CD4-positive, alpha-beta T cell treated with Interleukin-21 for 1 hour (primary cell): ENCODE measurements at regions not wholly inside any gene's neighbourhood (a gene's known extent, or its start where the extent isn't known, plus 50 kb on each side); places are given as distances from the start of the nearest gene placed in this dataset.

Experiments
- DNase-seq: peaks from one replicate; pipeline ENCODE4 v3.0.0-alpha.2; 2020

GRCh38 chr3:157700405-157700804, 197.2 kb upstream of the VEPH1 start:
- no peak for DNase-seq

- no peak for DNase-seq
Observed at GRCh38 chr3:157695586-157695985, 192.4 kb upstream of the VEPH1 start.

GRCh38 chr3:157695103-157695502, 191.9 kb upstream of the VEPH1 start:
- DNase-seq = no peak

GRCh38 chr3:157693762-157694161, 190.5 kb upstream of the VEPH1 start:
- DNase-seq = no peak

GRCh38 chr3:157692468-157692867, 189.3 kb upstream of the VEPH1 start:
- no peak for DNase-seq

GRCh38 chr3:157683668-157684067, 180.5 kb upstream of the VEPH1 start:
- DNase-seq = no peak

GRCh38 chr3:157672061-157672460, 168.8 kb upstream of the VEPH1 start:
- no peak for DNase-seq

GRCh38 chr3:157671656-157672055, 168.4 kb upstream of the VEPH1 start:
- no peak for DNase-seq

GRCh38 chr3:157669416-157669815, 166.2 kb upstream of the VEPH1 start:
- DNase-seq = no peak

- no peak for DNase-seq
Observed at GRCh38 chr3:157667493-157667892, 164.3 kb upstream of the VEPH1 start.

- DNase-seq = no peak
Observed at GRCh38 chr3:157662171-157662570, 159.0 kb upstream of the VEPH1 start.

GRCh38 chr3:157660847-157661246, 157.6 kb upstream of the VEPH1 start:
- no peak for DNase-seq

- DNase-seq = no peak
Observed at GRCh38 chr3:157652366-157652765, 149.2 kb upstream of the VEPH1 start.

GRCh38 chr3:157650699-157651098, 147.5 kb upstream of the VEPH1 start:
- DNase-seq = no peak

GRCh38 chr3:157650172-157650571, 147.0 kb upstream of the VEPH1 start:
- no peak for DNase-seq

GRCh38 chr3:157649511-157649910, 146.3 kb upstream of the VEPH1 start:
- DNase-seq = no peak

- DNase-seq = no peak
Observed at GRCh38 chr3:157647820-157648219, 144.6 kb upstream of the VEPH1 start.

- DNase-seq = no peak
Observed at GRCh38 chr3:157639756-157640426, 136.7 kb upstream of the VEPH1 start.

GRCh38 chr3:157637866-157638265, 134.7 kb upstream of the VEPH1 start:
- no peak for DNase-seq

GRCh38 chr3:157633241-157633640, 130.0 kb upstream of the VEPH1 start:
- DNase-seq = no peak

- no peak for DNase-seq
Observed at GRCh38 chr3:157632075-157632474, 128.9 kb upstream of the VEPH1 start.

GRCh38 chr3:157631478-157631877, 128.3 kb upstream of the VEPH1 start:
- no peak for DNase-seq

- no peak for DNase-seq
Observed at GRCh38 chr3:157626817-157627216, 123.6 kb upstream of the VEPH1 start.

GRCh38 chr3:157624801-157625200, 121.6 kb upstream of the VEPH1 start:
- DNase-seq = no peak

- no peak for DNase-seq
Observed at GRCh38 chr3:157618886-157619285, 115.7 kb upstream of the VEPH1 start.
